ENCODE measurements at regions not wholly inside any gene's neighbourhood (a gene's known extent, or its start where the extent isn't known, plus 50 kb on each side); places are given as distances from the start of the nearest gene placed in this dataset.

GRCh38 chr3:34777386-34777785, 861.9 kb upstream of the ARPP21 start:
- TF ChIP-seq EZH2 (IDR thresholded peaks at IDR 0.05; ENCODE audit: low read depth) (no peak), CTCF (conservative IDR thresholded peaks at IDR 0.05) (no peak)
